ENCODE measurements at regions not wholly inside any gene's neighbourhood (a gene's known extent, or its start where the extent isn't known, plus 50 kb on each side); places are given as distances from the start of the nearest gene placed in this dataset.

DNA sequence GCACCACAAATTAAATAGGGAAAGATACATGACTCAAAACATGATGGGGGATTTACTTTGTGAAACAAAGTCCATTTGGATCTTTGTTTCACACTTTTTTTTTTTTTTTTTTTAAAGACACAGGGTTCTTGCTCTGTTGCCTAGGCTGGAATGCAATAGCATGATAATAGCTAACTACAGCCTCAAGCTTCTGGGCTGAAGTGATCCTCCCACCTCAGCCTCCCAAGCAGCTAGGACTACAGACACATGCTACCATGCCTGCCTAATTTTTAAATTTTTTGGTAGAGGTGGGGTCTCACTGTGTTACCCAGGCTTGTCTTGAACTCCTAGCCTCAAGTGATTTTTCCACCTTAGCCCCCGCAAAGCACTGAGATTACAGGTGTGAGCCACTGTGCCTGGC is 172.6 kb upstream of the KLF14 start:
- TF ChIP-seq CTCF (IDR thresholded peaks at IDR 0.05 in 2 of 3, conservative IDR thresholded peaks at IDR 0.05 in 1 of 3; ENCODE audit: borderline replicate concordance in 1 of 3, insufficient read depth in 1 of 3, low read depth in 2 of 3, low read length in 2 of 3) (no peak), POLR2A (IDR thresholded peaks at IDR 0.05; ENCODE audit: borderline replicate concordance, extremely low read depth, insufficient read depth, insufficient read length) (no peak), RAD21 (IDR thresholded peaks at IDR 0.05; ENCODE audit: low read depth) (no peak), REST (IDR thresholded peaks at IDR 0.05; ENCODE audit: low read depth) (no peak), EGR1 (IDR thresholded peaks at IDR 0.05; ENCODE audit: low read depth) (no peak), YY1 (IDR thresholded peaks at IDR 0.05; ENCODE audit: extremely low read depth, insufficient replicate concordance, low read depth, low read length) (no peak), EZH2 (IDR thresholded peaks at IDR 0.05) (no peak), JUND (IDR thresholded peaks at IDR 0.05) (no peak)
